B cell (primary cell): ENCODE measurements at regions not wholly inside any gene's neighbourhood (a gene's known extent, or its start where the extent isn't known, plus 50 kb on each side); places are given as distances from the start of the nearest gene placed in this dataset.

Source experiments
- ATAC-seq: fragments of 200-7000 bp; cut with Tn5 transposase; one replicate; pipeline ENCODE4 v1.10.0; 2021; ENCODE audit warnings: low read depth, mild to moderate bottlenecking, moderate number of reproducible peaks, moderate library complexity
- CTCF ChIA-PET: fragments of 350-600 bp; sonication (Branson Sonifier 250); formaldehyde crosslinking; loops from one replicate; lab custom pipeline; 2021; ENCODE audit warnings: antibody characterized with exemption, inconsistent platforms; lab: Charles Lee
- POLR2A ChIA-PET: fragments of 350-600 bp; sonication (Branson Sonifier 250); formaldehyde crosslinking; loops from one replicate; lab custom pipeline; 2021; ENCODE audit warnings: antibody characterized with exemption; lab: Charles Lee
- DNase-seq: peaks from one replicate; pipeline ENCODE4 v3.0.0; 2013
- H2AFZ ChIP-seq: 2 replicates; pipeline ENCODE4 v1.6.1; 2012; ENCODE audit warnings: mild to moderate bottlenecking, low read depth, low read length; ENCODE audit not compliant: insufficient read depth, poor library complexity, severe bottlenecking
- H3K27ac ChIP-seq, 2 donors: 1 replicate in 1 of 2; 2 replicates in 1 of 2; pipeline ENCODE4 v1.5.1; 2012 to 2013; ENCODE audit warnings: low read length in 2 of 2, mild to moderate bottlenecking in 2 of 2, moderate library complexity in 1 of 2
- H3K27me3 ChIP-seq, 4 experiments: fragments of 200-600 bp in 1 of 4; sonication (generic) in 1 of 4; replicated peaks in 1 of 4; 1 replicate in 2 of 4; 2 replicates in 2 of 4; pipeline versions ENCODE4 v1.6.1 to v1.7.0; 2013 to 2016; ENCODE audit warnings: low read length in 3 of 4, mild to moderate bottlenecking in 2 of 4, mixed read lengths in 1 of 4, moderate library complexity in 1 of 4; ENCODE audit not compliant: insufficient read depth in 4 of 4, control insufficient read depth in 3 of 4; ENCODE audit errors: control extremely low read depth in 1 of 4
- H3K36me3 ChIP-seq, 2 experiments: replicated peaks in 1 of 2; 1 replicate in 1 of 2; 2 replicates in 1 of 2; pipeline versions ENCODE4 v1.6.1 to v1.7.1; 2013; ENCODE audit warnings: low read length in 1 of 2; ENCODE audit not compliant: insufficient read depth in 2 of 2, control insufficient read depth in 1 of 2; ENCODE audit errors: control extremely low read depth in 1 of 2, extremely low read depth in 1 of 2
- H3K4me1 ChIP-seq, 2 donors: fragments of 200-600 bp in 1 of 2; sonication (generic) in 1 of 2; 1 replicate in 1 of 2; 2 replicates in 1 of 2; pipeline versions ENCODE4 v1.5.1 to v1.6.1; 2013 to 2017; ENCODE audit warnings: low read length in 2 of 2; ENCODE audit not compliant: control insufficient read depth in 2 of 2, insufficient read depth in 2 of 2
- H3K4me2 ChIP-seq: replicated peaks from 2 replicates; pipeline ENCODE3; 2012; ENCODE audit warnings: mild to moderate bottlenecking, low read depth, low read length; ENCODE audit not compliant: poor library complexity, severe bottlenecking
- H3K4me3 ChIP-seq, 5 experiments: fragments of 200-600 bp in 1 of 5; sonication (generic) in 1 of 5; 1 replicate in 3 of 5; 2 replicates in 2 of 5; pipeline versions ENCODE4 v1.5.1 to v1.7.0; 2011 to 2016; ENCODE audit warnings: low read length in 4 of 5, mild to moderate bottlenecking in 4 of 5, low read depth in 2 of 5, control low read depth in 1 of 5, moderate library complexity in 1 of 5; ENCODE audit not compliant: insufficient read depth in 1 of 5; ENCODE audit errors: control extremely low read depth in 1 of 5, extremely low read depth in 1 of 5
- H3K79me2 ChIP-seq: fragments of 200-600 bp; sonication (generic); one replicate; pipeline ENCODE4 v1.6.0; 2016; ENCODE audit warnings: low read length; ENCODE audit not compliant: control insufficient read depth, insufficient read depth
- H3K9ac ChIP-seq: fragments of 200-600 bp; sonication (generic); 2 replicates; pipeline ENCODE4 v1.6.1; 2017; ENCODE audit warnings: mild to moderate bottlenecking, low read length, moderate library complexity
- H3K9me3 ChIP-seq, 3 donors: one replicate each; pipeline versions ENCODE4 v1.6.1 to v1.7.1; 2013; ENCODE audit warnings: low read length in 2 of 3; ENCODE audit not compliant: control insufficient read depth in 2 of 3, insufficient read depth in 1 of 3; ENCODE audit errors: control extremely low read depth in 1 of 3
- H4K20me1 ChIP-seq: 2 replicates; pipeline ENCODE4 v1.6.0; 2012; ENCODE audit warnings: mild to moderate bottlenecking, low read length; ENCODE audit not compliant: insufficient read depth, control insufficient read depth, poor library complexity, severe bottlenecking
- H3K27ac Mint-ChIP-seq: one replicate; pipeline ENCODE4 v1.8.0; 2021; ENCODE audit warnings: mixed read lengths
- H3K27me3 Mint-ChIP-seq: one replicate; pipeline ENCODE4 v1.8.0; 2021; ENCODE audit warnings: mixed read lengths
- H3K4me1 Mint-ChIP-seq: one replicate; pipeline ENCODE4 v1.8.0; 2021; ENCODE audit warnings: mixed read lengths
- H3K4me3 Mint-ChIP-seq: one replicate; pipeline ENCODE4 v1.8.0; 2021; ENCODE audit warnings: mixed read lengths
- H3K9me3 Mint-ChIP-seq: one replicate; pipeline ENCODE4 v1.8.0; 2022; ENCODE audit warnings: mixed read lengths; ENCODE audit not compliant: insufficient read depth
- EZH2 ChIP-seq: IDR thresholded peaks from 2 replicates; pipeline ENCODE4 v1.6.1; 2012; ENCODE audit warnings: borderline replicate concordance, low read depth, mild to moderate bottlenecking, moderate library complexity, low read length; ENCODE audit not compliant: insufficient read depth, poor library complexity, severe bottlenecking
- WGBS: methylation state at CpG from one replicate; pipeline ENCODE4 v1.1.5; 2013; ENCODE audit warnings: missing lambda C conversion rate; ENCODE audit not compliant: insufficient coverage; 5-methylcytosine and 5-hydroxymethylcytosine counted together
- intact Hi-C: fragments of 100-400 bp; cut with micrococcal nuclease; formaldehyde crosslinking; loops from one replicate; pipeline ENCODE4 v1.10.0; 2022
- TF ChIP-seq, protein P1 (sequence below): fragments of 200-600 bp; IDR thresholded peaks from one replicate; pipeline ENCODE4 v1.8.0; 2022; ENCODE audit warnings: antibody characterized with exemption, mild to moderate bottlenecking

DNA sequence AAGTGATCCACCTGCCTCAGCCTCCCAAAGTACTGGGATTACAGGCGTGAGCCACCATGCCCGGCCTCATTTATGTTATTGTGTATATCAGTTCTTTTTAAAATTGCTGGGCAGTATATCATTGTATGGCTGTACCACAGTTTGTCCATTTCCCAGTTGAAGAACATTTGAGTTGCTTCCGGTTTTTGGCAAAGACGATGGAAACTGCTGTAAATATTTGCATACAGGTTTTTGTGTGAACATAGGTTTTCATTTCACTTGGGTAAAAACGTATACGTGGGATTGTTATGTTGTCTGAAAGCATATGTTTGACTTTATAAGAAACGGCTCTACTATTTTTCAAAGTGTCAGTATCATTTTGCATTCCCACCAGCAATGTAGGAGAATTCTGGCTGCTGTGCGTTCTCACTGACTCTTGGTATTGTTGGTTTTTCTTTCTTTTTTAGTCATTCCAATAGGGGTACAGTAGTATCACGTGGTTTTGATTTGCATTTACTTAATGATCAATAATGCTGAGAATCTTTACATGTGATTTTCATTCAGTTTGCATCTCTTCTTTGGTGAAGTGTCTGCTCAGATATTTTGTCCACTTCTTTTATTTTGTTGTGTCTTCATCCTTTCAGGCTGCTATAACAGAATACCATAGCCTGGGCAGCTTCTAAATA lies 63.2 kb upstream of the GOT2 start:
- no peak overlapping the region for H3K27ac Mint-ChIP-seq
- ChIA-PET POLR2A (no interaction called here), CTCF (interaction anchor here (0.6 kb wide), 1 partner anchor 312 kb away, joined by 3 read pairs; no protein-coding TSS in a partner anchor)
- H4K20me1 ChIP-seq: no peaks in the 10 kb centered on the region
- no peak overlapping the region for H2AFZ ChIP-seq
- TF ChIP-seq EZH2: no peak
- TF ChIP-seq, protein P1, sequence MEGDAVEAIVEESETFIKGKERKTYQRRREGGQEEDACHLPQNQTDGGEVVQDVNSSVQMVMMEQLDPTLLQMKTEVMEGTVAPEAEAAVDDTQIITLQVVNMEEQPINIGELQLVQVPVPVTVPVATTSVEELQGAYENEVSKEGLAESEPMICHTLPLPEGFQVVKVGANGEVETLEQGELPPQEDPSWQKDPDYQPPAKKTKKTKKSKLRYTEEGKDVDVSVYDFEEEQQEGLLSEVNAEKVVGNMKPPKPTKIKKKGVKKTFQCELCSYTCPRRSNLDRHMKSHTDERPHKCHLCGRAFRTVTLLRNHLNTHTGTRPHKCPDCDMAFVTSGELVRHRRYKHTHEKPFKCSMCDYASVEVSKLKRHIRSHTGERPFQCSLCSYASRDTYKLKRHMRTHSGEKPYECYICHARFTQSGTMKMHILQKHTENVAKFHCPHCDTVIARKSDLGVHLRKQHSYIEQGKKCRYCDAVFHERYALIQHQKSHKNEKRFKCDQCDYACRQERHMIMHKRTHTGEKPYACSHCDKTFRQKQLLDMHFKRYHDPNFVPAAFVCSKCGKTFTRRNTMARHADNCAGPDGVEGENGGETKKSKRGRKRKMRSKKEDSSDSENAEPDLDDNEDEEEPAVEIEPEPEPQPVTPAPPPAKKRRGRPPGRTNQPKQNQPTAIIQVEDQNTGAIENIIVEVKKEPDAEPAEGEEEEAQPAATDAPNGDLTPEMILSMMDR: no peak
- no peaks in the 10 kb centered on the region for H3K79me2 ChIP-seq
- ATAC-seq: no peak
- intact Hi-C loops: no loop called here
- H3K27me3 Mint-ChIP-seq: peaks cover 4% of the 10 kb centered on the region
- H3K27me3 ChIP-seq: no peaks in the 10 kb centered on the region
- 100% methylated on average over 2 of the region's 9 CpGs for WGBS
- H3K4me1 Mint-ChIP-seq: no peaks in the 10 kb centered on the region
- H3K4me1 ChIP-seq: no peaks in the 10 kb centered on the region
- peaks cover 0 to under 1% (median 0%) of the 10 kb centered on the region in 3 donors for H3K9me3 ChIP-seq
- peaks cover 3% of the 10 kb centered on the region for H3K9me3 Mint-ChIP-seq
- no peak for DNase-seq
- no peaks in the 10 kb centered on the region for H3K36me3 ChIP-seq
- H3K4me3 Mint-ChIP-seq: no peak overlapping the region
- H3K4me3 ChIP-seq: no peak overlapping the region
- no peak overlapping the region for H3K9ac ChIP-seq
- H3K27ac ChIP-seq: no peak overlapping the region
- H3K4me2 ChIP-seq: no peak overlapping the region

DNA sequence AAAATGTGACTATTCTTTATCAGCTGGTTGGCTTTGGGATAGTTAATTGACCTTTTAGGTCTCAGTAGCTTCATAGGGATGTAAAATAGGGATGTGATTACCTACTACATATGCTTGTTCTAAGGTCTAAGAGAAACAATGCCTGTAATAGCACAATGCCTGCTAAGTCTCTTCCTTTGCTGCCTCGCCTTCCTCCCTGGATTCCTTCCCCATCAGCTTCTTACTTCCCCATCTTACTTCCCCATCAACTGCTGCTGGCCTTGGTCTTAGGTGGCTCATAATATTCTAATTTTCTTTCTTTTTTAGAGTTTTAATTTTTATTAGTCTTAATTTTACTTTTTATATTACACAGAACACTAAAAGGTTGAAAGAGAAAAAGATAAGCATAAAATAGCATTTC lies 59.2 kb upstream of the GOT2 start:
- Histone ChIP-seq H4K20me1 (no peaks in the 10 kb centered on the region), H3K4me2 (no peak overlapping the region), H3K27ac (no peak overlapping the region), H3K36me3 (no peaks in the 10 kb centered on the region), H3K9ac (no peak overlapping the region), H3K9me3 (no peaks in the 10 kb centered on the region), H3K4me3 (no peak overlapping the region), H2AFZ (no peak overlapping the region), H3K4me1 (no peaks in the 10 kb centered on the region), H3K27me3 (no peaks in the 10 kb centered on the region), H3K79me2 (no peaks in the 10 kb centered on the region)
- WGBS: no CpG with 5 or more reads among the region's 1 CpG
- ChIA-PET POLR2A (no interaction called here), CTCF (no interaction called here)
- intact Hi-C loops: no loop called here
- H3K27ac Mint-ChIP-seq: no peak overlapping the region
- DNase-seq (no peak), ATAC-seq (no peak)
- no peak overlapping the region for H3K4me3 Mint-ChIP-seq
- H3K4me1 Mint-ChIP-seq: no peaks in the 10 kb centered on the region
- no peak for TF ChIP-seq EZH2
- TF ChIP-seq, protein P1: no peak
- H3K27me3 Mint-ChIP-seq: peaks cover 7% of the 10 kb centered on the region
- H3K9me3 Mint-ChIP-seq: no peaks in the 10 kb centered on the region
